K562 (cell line): ENCODE measurements at regions not wholly inside any gene's neighbourhood (a gene's known extent, or its start where the extent isn't known, plus 50 kb on each side); places are given as distances from the start of the nearest gene placed in this dataset.

Experiments used
- MAFG ChIP-seq: fragments of 450-650 bp; conservative IDR thresholded peaks from 2 replicates; pipeline ENCODE4 v1.6.1; 2016; ENCODE audit warnings: missing genetic modification characterization, missing compliant biosample characterization
- MCM3 ChIP-seq: fragments of 450-650 bp; IDR thresholded peaks from 2 replicates; pipeline ENCODE4 v1.6.1; 2016
- NR3C1 ChIP-seq: sonication (generic); formaldehyde crosslinking; IDR thresholded peaks from 2 replicates; pipeline ENCODE4 v1.8.1; 2022; ENCODE audit warnings: missing genetic modification reagents
- TCF7L2 ChIP-seq: fragments of 150-350 bp; IDR thresholded peaks from 2 replicates; pipeline ENCODE4 v1.6.1; 2016; ENCODE audit warnings: low read depth, mild to moderate bottlenecking, low read length, moderate library complexity
- YY1 ChIP-seq, 3 experiments: IDR thresholded peaks; 2 replicates each; pipeline ENCODE4 v1.6.1; 2011; ENCODE audit warnings: low read length in 2 of 3, mild to moderate bottlenecking in 2 of 3, moderate library complexity in 2 of 3, borderline replicate concordance in 1 of 3, control low read depth in 1 of 3, low read depth in 1 of 3; ENCODE audit not compliant: insufficient read depth in 3 of 3, insufficient replicate concordance in 2 of 3, control insufficient read depth in 1 of 3, insufficient read length in 1 of 3; ENCODE audit errors: extremely low read depth in 1 of 3
- TF ChIP-seq, protein P1 (sequence below): fragments of 250-450 bp; sonication (Bioruptor Pico); IDR thresholded peaks from 2 replicates; pipeline ENCODE4 v1.5.0; 2020; ENCODE audit warnings: mild to moderate bottlenecking, borderline replicate concordance
- TF ChIP-seq, protein P2 (sequence below), 3 experiments: fragments of 200-800 bp in 1 of 3; sonication (Bioruptor generic) in 1 of 3; sonication (generic) in 1 of 3; formaldehyde crosslinking in 1 of 3; IDR thresholded peaks; 2 replicates each; pipeline versions ENCODE4 v1.6.1 to v1.8.0; 2016 to 2022; ENCODE audit warnings: mild to moderate bottlenecking in 2 of 3, missing compliant biosample characterization in 2 of 3, missing genetic modification characterization in 2 of 3, missing genetic modification reagents in 1 of 3
- TF ChIP-seq, protein P3 (sequence below), 2 experiments: fragments of 450-650 bp in 1 of 2; sonication (generic) in 1 of 2; formaldehyde crosslinking in 1 of 2; IDR thresholded peaks in 1 of 2; conservative IDR thresholded peaks in 1 of 2; 2 replicates each; pipeline versions ENCODE4 v1.6.1 to v1.8.1; 2016 to 2023; ENCODE audit warnings: mild to moderate bottlenecking in 2 of 2, moderate library complexity in 2 of 2, inconsistent platforms in 1 of 2, missing genetic modification reagents in 1 of 2
- TF ChIP-seq, protein P4 (sequence below), 3 experiments: IDR thresholded peaks in 2 of 3; conservative IDR thresholded peaks in 1 of 3; 2 replicates each; pipeline ENCODE4 v1.5.1; 2011 to 2012; ENCODE audit warnings: low read length in 3 of 3, mild to moderate bottlenecking in 3 of 3, control low read depth in 2 of 3, improper control_type of control experiment in 1 of 3, inconsistent platforms in 1 of 3, low read depth in 1 of 3, mixed read lengths in 1 of 3, moderate library complexity in 1 of 3; ENCODE audit not compliant: insufficient read depth in 2 of 3
- TF ChIP-seq, protein P5 (sequence below): sonication (generic); formaldehyde crosslinking; IDR thresholded peaks from 2 replicates; pipeline ENCODE4 v1.8.1; 2023; ENCODE audit warnings: mild to moderate bottlenecking, missing genetic modification reagents
- TF ChIP-seq, protein P6 (sequence below): sonication (generic); formaldehyde crosslinking; IDR thresholded peaks from 2 replicates; pipeline ENCODE4 v1.8.1; 2022; ENCODE audit warnings: missing genetic modification reagents
- TF ChIP-seq, protein P7 (sequence below), 2 experiments: fragments of 450-650 bp in 1 of 2; sonication (generic) in 1 of 2; formaldehyde crosslinking in 1 of 2; IDR thresholded peaks; 2 replicates each; pipeline versions ENCODE4 v1.7.1 to v1.9.0; 2016 to 2022; ENCODE audit warnings: inconsistent platforms in 1 of 2, mild to moderate bottlenecking in 1 of 2, missing genetic modification reagents in 1 of 2

DNA sequence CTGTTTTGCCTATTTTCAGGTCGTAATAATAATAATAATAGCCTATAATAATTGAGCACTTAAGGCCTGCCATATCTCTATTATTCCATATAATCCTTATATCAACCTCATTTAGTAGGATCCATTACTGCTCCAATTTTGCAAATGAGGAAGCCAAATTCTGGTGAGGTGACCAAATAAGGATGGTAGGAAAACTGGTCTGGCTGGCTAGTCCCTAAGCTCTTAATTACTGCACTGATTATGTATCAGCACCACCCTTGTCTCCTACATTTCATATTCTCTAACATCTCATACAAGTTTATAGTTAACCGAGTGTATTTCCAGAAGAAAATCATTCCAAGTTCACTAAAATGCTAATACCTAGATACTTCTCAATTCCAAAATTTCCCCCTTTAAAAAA, 166.5 kb upstream of the RGMB start:
- TF ChIP-seq MAFG (tag) (no peak), YY1 (IDR thresholded peaks at IDR 0.05; ENCODE audit: borderline replicate concordance in 1 of 3, control insufficient read depth in 1 of 3, extremely low read depth in 1 of 3, insufficient read depth in 3 of 3, insufficient read length in 1 of 3, insufficient replicate concordance in 2 of 3, low read depth in 1 of 3, low read length in 2 of 3) (no peak), TCF7L2 (no peak), NR3C1 (CRISPR knock-in tag) (no peak), MCM3 (no peak)
- TF ChIP-seq, protein P1, sequence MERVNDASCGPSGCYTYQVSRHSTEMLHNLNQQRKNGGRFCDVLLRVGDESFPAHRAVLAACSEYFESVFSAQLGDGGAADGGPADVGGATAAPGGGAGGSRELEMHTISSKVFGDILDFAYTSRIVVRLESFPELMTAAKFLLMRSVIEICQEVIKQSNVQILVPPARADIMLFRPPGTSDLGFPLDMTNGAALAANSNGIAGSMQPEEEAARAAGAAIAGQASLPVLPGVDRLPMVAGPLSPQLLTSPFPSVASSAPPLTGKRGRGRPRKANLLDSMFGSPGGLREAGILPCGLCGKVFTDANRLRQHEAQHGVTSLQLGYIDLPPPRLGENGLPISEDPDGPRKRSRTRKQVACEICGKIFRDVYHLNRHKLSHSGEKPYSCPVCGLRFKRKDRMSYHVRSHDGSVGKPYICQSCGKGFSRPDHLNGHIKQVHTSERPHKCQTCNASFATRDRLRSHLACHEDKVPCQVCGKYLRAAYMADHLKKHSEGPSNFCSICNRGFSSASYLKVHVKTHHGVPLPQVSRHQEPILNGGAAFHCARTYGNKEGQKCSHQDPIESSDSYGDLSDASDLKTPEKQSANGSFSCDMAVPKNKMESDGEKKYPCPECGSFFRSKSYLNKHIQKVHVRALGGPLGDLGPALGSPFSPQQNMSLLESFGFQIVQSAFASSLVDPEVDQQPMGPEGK (CRISPR knock-in tag): no peak
- TF ChIP-seq, protein P2, sequence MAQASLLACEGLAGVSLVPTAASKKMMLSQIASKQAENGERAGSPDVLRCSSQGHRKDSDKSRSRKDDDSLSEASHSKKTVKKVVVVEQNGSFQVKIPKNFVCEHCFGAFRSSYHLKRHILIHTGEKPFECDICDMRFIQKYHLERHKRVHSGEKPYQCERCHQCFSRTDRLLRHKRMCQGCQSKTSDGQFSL (CRISPR knock-in tag; IDR thresholded peaks at IDR 0.05): no peak
- TF ChIP-seq, protein P2 (tag; IDR thresholded peaks at IDR 0.05): no peak
- TF ChIP-seq, protein P3, sequence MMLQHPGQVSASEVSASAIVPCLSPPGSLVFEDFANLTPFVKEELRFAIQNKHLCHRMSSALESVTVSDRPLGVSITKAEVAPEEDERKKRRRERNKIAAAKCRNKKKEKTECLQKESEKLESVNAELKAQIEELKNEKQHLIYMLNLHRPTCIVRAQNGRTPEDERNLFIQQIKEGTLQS (IDR thresholded peaks at IDR 0.05): no peak
- TF ChIP-seq, protein P3 (CRISPR knock-in tag; conservative IDR thresholded peaks at IDR 0.05): no peak
- TF ChIP-seq, protein P4, sequence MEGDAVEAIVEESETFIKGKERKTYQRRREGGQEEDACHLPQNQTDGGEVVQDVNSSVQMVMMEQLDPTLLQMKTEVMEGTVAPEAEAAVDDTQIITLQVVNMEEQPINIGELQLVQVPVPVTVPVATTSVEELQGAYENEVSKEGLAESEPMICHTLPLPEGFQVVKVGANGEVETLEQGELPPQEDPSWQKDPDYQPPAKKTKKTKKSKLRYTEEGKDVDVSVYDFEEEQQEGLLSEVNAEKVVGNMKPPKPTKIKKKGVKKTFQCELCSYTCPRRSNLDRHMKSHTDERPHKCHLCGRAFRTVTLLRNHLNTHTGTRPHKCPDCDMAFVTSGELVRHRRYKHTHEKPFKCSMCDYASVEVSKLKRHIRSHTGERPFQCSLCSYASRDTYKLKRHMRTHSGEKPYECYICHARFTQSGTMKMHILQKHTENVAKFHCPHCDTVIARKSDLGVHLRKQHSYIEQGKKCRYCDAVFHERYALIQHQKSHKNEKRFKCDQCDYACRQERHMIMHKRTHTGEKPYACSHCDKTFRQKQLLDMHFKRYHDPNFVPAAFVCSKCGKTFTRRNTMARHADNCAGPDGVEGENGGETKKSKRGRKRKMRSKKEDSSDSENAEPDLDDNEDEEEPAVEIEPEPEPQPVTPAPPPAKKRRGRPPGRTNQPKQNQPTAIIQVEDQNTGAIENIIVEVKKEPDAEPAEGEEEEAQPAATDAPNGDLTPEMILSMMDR (IDR thresholded peaks at IDR 0.05 in 2 of 3, conservative IDR thresholded peaks at IDR 0.05 in 1 of 3; ENCODE audit: insufficient read depth in 2 of 3, low read depth in 1 of 3, low read length in 3 of 3): no peak
- TF ChIP-seq, protein P5, sequence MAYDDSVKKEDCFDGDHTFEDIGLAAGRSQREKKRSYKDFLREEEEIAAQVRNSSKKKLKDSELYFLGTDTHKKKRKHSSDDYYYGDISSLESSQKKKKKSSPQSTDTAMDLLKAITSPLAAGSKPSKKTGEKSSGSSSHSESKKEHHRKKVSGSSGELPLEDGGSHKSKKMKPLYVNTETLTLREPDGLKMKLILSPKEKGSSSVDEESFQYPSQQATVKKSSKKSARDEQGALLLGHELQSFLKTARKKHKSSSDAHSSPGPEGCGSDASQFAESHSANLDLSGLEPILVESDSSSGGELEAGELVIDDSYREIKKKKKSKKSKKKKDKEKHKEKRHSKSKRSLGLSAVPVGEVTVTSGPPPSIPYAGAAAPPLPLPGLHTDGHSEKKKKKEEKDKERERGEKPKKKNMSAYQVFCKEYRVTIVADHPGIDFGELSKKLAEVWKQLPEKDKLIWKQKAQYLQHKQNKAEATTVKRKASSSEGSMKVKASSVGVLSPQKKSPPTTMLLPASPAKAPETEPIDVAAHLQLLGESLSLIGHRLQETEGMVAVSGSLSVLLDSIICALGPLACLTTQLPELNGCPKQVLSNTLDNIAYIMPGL (CRISPR knock-in tag): no peak
- TF ChIP-seq, protein P6, sequence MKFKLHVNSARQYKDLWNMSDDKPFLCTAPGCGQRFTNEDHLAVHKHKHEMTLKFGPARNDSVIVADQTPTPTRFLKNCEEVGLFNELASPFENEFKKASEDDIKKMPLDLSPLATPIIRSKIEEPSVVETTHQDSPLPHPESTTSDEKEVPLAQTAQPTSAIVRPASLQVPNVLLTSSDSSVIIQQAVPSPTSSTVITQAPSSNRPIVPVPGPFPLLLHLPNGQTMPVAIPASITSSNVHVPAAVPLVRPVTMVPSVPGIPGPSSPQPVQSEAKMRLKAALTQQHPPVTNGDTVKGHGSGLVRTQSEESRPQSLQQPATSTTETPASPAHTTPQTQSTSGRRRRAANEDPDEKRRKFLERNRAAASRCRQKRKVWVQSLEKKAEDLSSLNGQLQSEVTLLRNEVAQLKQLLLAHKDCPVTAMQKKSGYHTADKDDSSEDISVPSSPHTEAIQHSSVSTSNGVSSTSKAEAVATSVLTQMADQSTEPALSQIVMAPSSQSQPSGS (CRISPR knock-in tag): no peak
- TF ChIP-seq, protein P7, sequence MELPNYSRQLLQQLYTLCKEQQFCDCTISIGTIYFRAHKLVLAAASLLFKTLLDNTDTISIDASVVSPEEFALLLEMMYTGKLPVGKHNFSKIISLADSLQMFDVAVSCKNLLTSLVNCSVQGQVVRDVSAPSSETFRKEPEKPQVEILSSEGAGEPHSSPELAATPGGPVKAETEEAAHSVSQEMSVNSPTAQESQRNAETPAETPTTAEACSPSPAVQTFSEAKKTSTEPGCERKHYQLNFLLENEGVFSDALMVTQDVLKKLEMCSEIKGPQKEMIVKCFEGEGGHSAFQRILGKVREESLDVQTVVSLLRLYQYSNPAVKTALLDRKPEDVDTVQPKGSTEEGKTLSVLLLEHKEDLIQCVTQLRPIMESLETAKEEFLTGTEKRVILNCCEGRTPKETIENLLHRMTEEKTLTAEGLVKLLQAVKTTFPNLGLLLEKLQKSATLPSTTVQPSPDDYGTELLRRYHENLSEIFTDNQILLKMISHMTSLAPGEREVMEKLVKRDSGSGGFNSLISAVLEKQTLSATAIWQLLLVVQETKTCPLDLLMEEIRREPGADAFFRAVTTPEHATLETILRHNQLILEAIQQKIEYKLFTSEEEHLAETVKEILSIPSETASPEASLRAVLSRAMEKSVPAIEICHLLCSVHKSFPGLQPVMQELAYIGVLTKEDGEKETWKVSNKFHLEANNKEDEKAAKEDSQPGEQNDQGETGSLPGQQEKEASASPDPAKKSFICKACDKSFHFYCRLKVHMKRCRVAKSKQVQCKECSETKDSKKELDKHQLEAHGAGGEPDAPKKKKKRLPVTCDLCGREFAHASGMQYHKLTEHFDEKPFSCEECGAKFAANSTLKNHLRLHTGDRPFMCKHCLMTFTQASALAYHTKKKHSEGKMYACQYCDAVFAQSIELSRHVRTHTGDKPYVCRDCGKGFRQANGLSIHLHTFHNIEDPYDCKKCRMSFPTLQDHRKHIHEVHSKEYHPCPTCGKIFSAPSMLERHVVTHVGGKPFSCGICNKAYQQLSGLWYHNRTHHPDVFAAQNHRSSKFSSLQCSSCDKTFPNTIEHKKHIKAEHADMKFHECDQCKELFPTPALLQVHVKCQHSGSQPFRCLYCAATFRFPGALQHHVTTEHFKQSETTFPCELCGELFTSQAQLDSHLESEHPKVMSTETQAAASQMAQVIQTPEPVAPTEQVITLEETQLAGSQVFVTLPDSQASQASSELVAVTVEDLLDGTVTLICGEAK (IDR thresholded peaks at IDR 0.05): no peak
- TF ChIP-seq, protein P7 (CRISPR knock-in tag; IDR thresholded peaks at IDR 0.05): no peak
